SHP77 treated with DMSO at 0.1 percent for 48 hours (cell line): ENCODE measurements at regions not wholly inside any gene's neighbourhood (a gene's known extent, or its start where the extent isn't known, plus 50 kb on each side); places are given as distances from the start of the nearest gene placed in this dataset.
"Not testable (repeated sequence)": the region's sequence is repeated elsewhere in the genome, so short reads cannot be mapped to it uniquely, and the experiment has no call there.

Experiments
- DNase-seq: peaks from one replicate; lab custom pipeline; 2025; lab: John Stamatoyannopoulos, UW

- no peak for DNase-seq
Measured at GRCh38 chr7:121744877-121745276, 128.1 kb upstream of the PTPRZ1 start.

GRCh38 chr7:121744319-121744718 is 128.6 kb upstream of the PTPRZ1 start:
- no peak for DNase-seq

- no peak for DNase-seq
Measured at GRCh38 chr7:121741896-121742295, 131.1 kb upstream of the PTPRZ1 start.

GRCh38 chr7:121739465-121739864 is 133.5 kb upstream of the PTPRZ1 start:
- DNase-seq: no peak

DNA sequence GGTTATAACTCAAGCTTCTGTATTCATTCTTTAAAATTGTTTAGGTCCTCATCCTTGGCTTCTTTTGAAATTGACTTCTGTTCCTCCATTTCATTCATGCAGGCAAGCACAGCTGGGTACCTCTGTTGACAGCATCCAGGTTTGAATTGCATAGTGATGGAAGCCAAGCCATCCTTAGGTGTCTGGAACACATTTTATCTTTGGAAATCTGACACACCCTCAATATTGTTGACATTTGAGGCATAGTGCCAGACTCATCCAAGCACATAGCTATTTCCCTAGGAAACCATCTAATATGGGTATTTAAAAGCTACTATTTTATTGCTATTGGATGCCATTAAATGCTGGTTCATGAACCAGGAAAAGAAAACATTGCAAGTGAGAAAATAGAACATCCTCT is 142.1 kb upstream of the PTPRZ1 start:
- DNase-seq: no peak

- DNase-seq: no peak
Measured at GRCh38 chr7:121714559-121715303, 158.2 kb upstream of the PTPRZ1 start.

DNA sequence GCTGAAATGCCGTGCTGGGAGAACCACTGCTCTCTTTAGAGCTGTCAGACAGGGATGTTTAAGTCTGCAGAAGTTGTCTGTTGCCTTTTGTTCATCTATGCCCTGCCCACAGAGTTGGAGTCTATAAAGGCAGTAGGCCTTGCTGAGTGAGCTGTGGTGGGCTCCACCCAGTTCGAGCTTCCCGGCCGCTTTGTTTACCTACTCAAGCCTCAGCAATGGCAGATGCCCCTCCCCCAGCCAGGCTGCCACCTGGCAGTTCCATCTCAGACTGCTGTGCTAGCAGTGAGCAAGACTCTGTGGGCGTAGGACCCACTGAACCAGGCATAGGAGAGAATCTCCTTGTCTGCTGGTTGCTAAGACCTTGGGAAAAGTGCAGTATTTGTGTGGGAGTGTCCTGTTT is 160.0 kb upstream of the PTPRZ1 start:
- peak; percentile 68 for DNase-seq

DNA sequence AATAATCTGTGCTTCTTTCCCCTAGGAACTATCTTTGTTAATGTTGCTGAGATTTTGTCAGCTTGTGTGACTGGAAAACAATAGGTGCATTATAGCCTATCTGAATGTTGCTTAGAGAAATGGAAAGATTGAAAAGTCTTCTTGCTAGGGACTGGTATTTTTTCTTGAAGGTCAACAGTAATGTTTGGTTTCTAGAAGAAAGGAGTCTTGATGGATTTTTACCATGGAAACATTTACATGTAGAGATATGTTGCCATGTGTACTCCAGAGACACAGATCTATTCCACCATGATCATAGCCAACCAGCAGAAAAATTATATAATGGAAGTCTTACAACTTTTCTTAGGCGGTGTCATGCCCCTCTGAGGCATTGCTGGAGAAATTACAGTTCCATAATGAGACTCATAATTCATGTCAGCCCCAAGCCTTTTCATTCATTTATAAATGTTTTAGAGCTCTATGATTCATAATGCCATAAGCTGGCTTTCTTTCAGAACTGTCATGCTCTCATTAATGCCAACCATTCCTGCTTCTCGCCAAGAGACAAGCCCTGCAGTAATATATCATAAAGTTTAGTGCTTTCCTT is 175.1 kb upstream of the PTPRZ1 start:
- no peak for DNase-seq

DNA sequence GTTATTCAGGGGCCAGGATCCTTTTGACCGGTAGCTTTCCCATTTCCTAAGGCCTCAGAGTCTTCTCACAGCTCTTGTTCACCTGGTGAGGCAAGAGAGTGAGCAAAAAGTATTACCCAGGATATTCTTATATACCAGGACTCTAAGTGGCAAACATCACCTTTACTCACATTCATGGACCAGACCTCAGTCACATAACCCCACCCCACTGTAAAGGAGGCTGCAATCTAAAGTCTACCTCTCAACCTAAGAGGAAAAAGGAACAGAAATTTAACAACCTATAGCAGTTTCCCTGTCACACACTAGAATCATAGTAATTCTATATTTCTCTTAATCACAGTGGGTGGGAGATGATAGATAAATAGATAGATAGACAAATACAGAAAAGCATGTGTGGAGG is 176.0 kb upstream of the PTPRZ1 start:
- DNase-seq: no peak

DNA sequence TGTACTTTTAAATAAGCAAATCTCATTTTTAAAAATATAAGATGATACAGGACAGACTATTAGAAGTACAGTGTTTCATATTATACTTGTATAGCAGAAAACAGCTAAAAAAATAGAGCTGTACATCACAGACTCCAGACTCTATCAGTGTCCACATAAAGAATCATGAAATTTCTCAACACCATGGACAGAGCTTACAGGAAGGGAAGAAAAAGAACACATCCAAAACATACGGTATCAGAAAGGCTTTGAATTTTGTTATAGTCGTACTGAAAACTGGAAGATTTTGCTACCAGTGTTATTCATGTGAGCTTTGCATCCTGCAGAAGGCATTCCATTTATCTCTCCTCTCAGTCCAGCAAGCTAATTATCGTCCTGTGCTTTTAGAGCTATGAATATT is 183.2 kb upstream of the PTPRZ1 start:
- DNase-seq: no peak

DNA sequence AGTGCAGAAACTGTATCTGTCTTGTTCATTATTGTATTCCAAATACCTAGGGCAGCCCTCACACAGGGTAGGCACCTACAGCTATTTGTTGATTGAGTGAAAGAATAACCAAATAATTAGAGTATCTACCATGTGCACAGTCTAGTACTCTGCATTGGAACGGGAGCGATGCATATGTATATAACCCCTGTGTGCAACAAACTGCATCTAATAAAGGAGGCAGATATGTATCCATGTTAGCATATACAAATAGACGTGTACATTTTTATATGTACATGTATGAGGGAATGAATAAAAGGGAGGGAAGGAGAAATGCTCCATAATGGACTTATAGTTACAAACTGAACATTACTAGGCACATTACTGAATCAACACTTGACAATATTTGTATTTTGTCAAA is 191.3 kb upstream of the PTPRZ1 start:
- no peak for DNase-seq

DNA sequence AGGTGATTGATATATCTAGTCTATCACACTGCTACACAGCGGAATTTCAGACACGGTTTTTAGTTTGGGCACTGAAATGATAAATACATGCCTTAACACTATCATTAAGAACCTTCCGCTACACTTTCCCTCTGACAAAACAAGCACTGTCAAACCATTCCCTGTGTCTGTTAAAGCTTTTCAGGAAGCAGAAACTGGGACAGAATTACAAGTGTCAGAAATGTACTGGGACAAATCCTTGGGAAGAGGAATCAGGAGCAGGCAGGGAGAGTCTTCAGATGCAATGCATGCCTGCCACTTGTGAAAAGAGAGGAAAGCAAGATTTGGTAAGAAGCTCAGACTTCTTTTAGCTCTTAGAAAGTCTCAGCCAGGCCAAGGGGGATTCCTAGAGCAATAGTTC is 196.8 kb upstream of the PTPRZ1 start:
- no peak for DNase-seq

GRCh38 chr7:121674455-121674854 is 198.5 kb upstream of the PTPRZ1 start:
- DNase-seq: not testable (repeated sequence)

GRCh38 chr7:121669144-121669543 is 203.8 kb upstream of the PTPRZ1 start:
- DNase-seq: no peak

DNA sequence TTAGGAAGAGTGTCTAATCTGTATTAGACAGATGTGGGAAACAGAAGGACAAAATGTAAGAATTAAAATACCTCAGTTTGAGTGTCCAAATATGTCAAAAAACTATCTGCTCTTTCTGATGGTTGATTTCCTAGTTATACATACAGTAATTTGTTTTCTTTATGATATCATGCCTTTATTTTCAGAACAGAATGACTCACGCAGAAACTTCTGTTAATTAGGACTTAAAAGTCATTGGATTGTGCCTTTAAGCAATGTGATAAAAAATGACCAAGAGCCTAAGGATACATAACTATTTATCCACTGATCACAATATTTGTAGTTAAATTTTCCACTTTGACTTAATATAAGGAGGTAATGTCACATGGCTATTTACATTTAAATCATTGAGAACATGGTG is 206.7 kb upstream of the PTPRZ1 start:
- no peak for DNase-seq

DNA sequence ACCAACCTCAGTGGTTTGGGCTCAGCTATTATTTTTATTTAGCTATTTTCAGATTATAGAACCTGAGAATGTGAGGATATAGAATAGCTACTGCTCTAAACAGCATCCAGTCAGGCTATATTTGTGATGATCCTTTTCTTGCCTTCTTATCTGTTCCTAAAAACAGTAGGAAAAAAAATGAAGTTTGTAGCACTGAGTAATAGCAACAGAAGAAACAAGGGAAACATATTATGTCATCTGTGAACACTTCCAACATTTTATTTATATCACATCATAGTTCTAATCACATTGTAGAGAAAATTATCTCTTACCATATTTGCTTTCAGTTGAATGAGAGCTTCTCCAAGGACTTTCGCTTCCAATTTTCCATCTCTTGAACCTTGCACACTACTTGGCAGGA is 229.6 kb upstream of the PTPRZ1 start:
- DNase-seq: no peak

DNA sequence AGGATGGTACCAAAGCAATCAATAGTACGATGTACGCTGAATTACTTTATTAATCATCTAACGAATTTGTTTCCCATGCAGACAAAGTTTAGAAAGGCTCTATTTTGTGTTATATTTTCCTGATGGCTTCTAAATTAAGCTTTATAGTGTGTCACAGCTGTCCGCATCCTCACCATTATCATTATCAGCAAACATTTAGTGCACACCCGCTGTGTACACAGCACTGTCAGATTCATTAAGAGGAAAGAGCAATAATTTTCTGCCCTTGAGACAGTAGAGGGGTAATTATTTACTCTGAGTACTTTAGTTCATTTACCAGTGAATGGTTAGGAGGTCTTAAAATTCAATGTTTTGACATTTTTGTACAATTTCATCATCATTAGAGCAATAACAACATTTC is 233.3 kb upstream of the PTPRZ1 start:
- DNase-seq: no peak

DNA sequence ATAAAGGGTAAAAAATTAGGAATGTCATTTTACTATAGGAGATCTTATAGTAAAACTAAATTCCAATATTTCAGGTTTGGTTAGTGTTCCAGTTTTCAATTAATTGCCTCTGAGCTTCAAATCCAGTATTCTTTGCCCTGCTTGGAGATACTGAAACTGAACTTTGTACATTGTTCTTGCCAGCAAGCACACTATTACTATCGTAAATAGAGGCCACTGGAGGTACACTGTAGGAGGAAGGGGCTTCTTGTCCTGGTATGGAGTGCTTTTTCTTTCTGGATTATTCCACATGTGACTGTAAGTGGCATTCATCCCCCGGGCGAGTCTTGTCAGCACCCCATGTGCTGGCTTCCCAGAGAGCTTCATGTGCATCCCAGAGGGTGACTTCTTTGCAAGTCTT is 234.7 kb upstream of the PTPRZ1 start:
- DNase-seq: no peak

GRCh38 chr7:121634356-121634755 is 238.2 kb upstream of the FAM3C start:
- DNase-seq: no peak

DNA sequence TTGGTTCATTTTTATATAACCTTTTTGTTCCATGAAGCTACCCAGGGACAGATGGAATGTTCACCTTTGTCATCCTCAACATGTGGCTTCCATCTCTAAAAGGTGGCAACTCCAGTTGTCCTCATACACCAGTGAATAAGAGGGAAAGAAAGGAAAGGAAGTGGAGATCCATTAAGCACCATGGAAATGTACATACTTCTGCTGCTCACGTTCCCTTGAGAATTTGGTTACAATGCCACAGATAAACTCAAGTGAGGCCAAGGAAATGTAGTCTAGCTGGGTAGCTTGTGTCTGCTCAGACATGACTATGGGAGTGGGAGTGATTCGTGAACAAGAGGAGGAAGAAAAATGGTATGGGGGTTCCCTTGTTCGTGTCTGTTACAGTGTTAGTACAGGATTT is 237.1 kb upstream of the FAM3C start:
- DNase-seq: no peak

DNA sequence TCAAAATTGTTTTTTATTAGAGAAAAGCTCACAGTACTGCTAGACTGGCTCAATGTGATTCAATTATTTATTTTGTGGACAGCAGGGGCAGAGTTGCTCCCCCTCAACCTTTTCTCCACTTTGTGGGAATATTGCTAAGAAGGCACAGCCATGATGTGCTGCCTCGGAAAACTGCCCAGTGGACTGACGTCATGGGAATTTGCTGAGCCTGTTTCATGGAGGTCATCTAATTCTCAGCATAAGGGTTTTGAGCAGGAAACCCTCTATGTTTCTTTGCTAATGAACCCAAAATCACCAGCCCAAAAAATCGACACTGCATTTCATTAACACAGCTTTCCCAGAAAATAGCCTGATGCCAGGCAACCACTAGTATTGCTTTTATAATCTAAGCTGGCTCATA is 228.8 kb upstream of the FAM3C start:
- DNase-seq: no peak

DNA sequence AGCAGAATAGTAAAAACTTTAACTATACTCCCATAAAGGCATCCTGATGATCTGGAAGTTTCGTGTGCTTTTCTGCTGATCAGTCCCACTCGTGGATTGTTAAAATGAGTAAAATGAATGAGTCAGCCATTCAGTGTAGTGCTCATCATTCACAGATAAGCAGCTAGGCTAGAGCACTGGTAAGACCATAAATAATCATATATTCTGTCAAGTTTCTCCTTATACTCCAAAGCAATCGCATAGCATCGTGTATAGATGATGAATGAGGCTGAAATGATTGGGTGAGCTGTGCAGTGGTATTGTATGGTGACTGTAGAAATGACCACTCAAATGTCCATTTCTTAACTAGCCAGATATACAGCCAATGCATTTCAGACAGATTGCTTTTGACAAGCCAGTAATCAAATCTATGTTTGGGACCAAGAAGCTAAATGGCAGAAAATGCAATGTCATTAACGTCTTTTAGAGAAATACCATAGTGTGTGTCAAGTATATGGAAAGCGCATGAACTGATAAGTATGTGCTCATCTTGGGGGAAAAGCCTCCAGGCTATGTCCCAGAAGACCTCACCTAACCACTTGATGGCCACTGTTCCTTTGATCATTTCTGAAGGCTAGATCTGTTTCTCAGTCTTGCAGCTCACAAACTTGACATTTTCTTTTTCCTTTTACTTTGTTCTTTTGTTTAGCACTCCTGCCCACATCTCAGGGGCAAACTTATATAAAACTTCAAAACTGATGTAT is 227.2 kb upstream of the FAM3C start:
- DNase-seq: no peak

- no peak for DNase-seq
Measured at GRCh38 chr7:121621937-121622336, 225.8 kb upstream of the FAM3C start.
